ENCODE measurements at regions not wholly inside any gene's neighbourhood (a gene's known extent, or its start where the extent isn't known, plus 50 kb on each side); places are given as distances from the start of the nearest gene placed in this dataset.

DNA sequence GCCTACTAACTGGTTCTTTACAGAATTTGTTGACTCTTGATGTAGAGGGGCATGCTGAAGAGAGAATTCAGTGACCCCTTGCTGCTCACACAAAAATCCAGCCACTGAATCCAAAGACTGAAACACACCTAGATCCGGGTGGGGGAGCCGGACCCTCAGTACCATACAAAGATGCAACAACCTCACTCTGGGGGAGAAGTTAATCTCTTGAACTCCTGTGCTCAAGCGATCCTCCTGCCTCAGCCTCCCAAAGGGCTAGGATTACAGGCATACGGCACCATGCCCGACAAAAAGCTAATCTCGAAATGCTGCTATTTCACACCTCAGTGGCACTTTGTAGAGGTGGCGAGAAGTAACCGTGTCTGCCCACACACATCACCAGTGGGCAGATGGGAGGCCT, 88.8 kb upstream of the HELT start (continued):
- TF ChIP-seq, protein P1, sequence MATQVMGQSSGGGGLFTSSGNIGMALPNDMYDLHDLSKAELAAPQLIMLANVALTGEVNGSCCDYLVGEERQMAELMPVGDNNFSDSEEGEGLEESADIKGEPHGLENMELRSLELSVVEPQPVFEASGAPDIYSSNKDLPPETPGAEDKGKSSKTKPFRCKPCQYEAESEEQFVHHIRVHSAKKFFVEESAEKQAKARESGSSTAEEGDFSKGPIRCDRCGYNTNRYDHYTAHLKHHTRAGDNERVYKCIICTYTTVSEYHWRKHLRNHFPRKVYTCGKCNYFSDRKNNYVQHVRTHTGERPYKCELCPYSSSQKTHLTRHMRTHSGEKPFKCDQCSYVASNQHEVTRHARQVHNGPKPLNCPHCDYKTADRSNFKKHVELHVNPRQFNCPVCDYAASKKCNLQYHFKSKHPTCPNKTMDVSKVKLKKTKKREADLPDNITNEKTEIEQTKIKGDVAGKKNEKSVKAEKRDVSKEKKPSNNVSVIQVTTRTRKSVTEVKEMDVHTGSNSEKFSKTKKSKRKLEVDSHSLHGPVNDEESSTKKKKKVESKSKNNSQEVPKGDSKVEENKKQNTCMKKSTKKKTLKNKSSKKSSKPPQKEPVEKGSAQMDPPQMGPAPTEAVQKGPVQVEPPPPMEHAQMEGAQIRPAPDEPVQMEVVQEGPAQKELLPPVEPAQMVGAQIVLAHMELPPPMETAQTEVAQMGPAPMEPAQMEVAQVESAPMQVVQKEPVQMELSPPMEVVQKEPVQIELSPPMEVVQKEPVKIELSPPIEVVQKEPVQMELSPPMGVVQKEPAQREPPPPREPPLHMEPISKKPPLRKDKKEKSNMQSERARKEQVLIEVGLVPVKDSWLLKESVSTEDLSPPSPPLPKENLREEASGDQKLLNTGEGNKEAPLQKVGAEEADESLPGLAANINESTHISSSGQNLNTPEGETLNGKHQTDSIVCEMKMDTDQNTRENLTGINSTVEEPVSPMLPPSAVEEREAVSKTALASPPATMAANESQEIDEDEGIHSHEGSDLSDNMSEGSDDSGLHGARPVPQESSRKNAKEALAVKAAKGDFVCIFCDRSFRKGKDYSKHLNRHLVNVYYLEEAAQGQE (tag by site-specific recombination; IDR thresholded peaks at IDR 0.05), result no peak
- TF ChIP-seq ZNF248 (tag by site-specific recombination; IDR thresholded peaks at IDR 0.05), result no peak
- TF ChIP-seq ZNF266 (tag by site-specific recombination; IDR thresholded peaks at IDR 0.05; ENCODE audit: low read depth), result no peak
- TF ChIP-seq ZBTB8A (tag by site-specific recombination; IDR thresholded peaks at IDR 0.05), result no peak
- no peak for TF ChIP-seq ZNF560 (tag by site-specific recombination; IDR thresholded peaks at IDR 0.05; ENCODE audit: borderline replicate concordance)
- TF ChIP-seq KLF1 (tag by site-specific recombination; IDR thresholded peaks at IDR 0.05), result no peak
- TF ChIP-seq SETDB1 (IDR thresholded peaks at IDR 0.05; ENCODE audit: insufficient read length, low read length), result no peak
- TF ChIP-seq ZNF555 (tag by site-specific recombination; conservative IDR thresholded peaks at IDR 0.05), result no peak
- no peak for TF ChIP-seq ZNF488 (tag by site-specific recombination; IDR thresholded peaks at IDR 0.05)

- H3K9me3 ChIP-seq (ENCODE audit: control insufficient read depth, insufficient read depth, low read depth, low read length), result no peaks in the 10 kb centered on the region
- H3K27ac ChIP-seq (ENCODE audit: extremely low read depth, low read depth, low read length), result no peak overlapping the region
- no peaks in the 10 kb centered on the region for H3K36me3 ChIP-seq (ENCODE audit: control insufficient read depth in 2 of 2, insufficient read depth in 1 of 2, low read length in 2 of 2)
- CTCF ChIA-PET, result no interaction called here
- H3K4me3 ChIP-seq (ENCODE audit: low read depth, low read length), result no peak overlapping the region
- TF ChIP-seq ZNF121 (tag by site-specific recombination; IDR thresholded peaks at IDR 0.05) (no peak), ZNF558 (tag by site-specific recombination; IDR thresholded peaks at IDR 0.05) (no peak), OVOL3 (tag by site-specific recombination; IDR thresholded peaks at IDR 0.05) (no peak), ZIC2 (tag by site-specific recombination; IDR thresholded peaks at IDR 0.05) (no peak), EGR2 (tag by site-specific recombination; IDR thresholded peaks at IDR 0.05; ENCODE audit: low read depth) (no peak)
- POLR2A ChIA-PET, result no interaction called here
- H3K4me1 ChIP-seq (ENCODE audit: control insufficient read depth, insufficient read depth, low read length), result no peaks in the 10 kb centered on the region
These were observed 88.3 kb upstream of the HELT start for GRCh38 chr4:184930026-184930425.

DNA sequence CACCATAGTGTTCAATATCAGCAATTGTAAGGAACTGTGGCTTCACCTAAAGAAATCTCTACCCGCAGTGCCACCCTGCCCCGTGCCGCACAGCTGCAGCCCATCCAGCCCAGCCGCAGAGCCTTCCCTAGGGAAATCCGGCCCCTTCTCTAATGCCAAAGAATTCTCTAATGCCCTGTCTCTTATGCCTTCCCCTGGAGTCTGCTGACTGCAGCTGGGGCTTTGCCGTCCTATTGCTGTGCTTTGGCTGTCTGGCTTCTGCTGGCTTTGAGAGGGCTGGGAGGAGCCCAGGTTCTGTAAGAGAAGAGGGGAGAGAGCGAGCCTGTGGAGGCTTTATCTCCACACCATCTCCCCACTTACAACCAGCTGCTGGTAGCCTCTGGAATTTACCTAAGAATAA, 85.9 kb upstream of the HELT start:
- Histone ChIP-seq H3K9me3 (ENCODE audit: control insufficient read depth, insufficient read depth, low read depth, low read length) (no peaks in the 10 kb centered on the region), H3K4me1 (ENCODE audit: control insufficient read depth, insufficient read depth, low read length) (peaks cover 1% of the 10 kb centered on the region; the same call in 1 of the 2 replicates), H3K4me3 (ENCODE audit: low read depth, low read length) (no peak overlapping the region), H3K27ac (ENCODE audit: extremely low read depth, low read depth, low read length) (no peak overlapping the region), H3K36me3 (ENCODE audit: control insufficient read depth in 2 of 2, insufficient read depth in 1 of 2, low read length in 2 of 2) (no peaks in the 10 kb centered on the region)
- TF ChIP-seq ZNF311 (tag by site-specific recombination; IDR thresholded peaks at IDR 0.05; ENCODE audit: borderline replicate concordance) (no peak), ZNF350 (tag by site-specific recombination; IDR thresholded peaks at IDR 0.05) (no peak), ZNF76 (tag by site-specific recombination; IDR thresholded peaks at IDR 0.05; ENCODE audit: borderline replicate concordance, low read depth) (no peak), ZBTB48 (tag by site-specific recombination; IDR thresholded peaks at IDR 0.05) (no peak), ZNF138 (tag by site-specific recombination; IDR thresholded peaks at IDR 0.05; ENCODE audit: borderline replicate concordance) (no peak), PRDM4 (tag by site-specific recombination; IDR thresholded peaks at IDR 0.05) (no peak), GLI2 (tag by site-specific recombination; IDR thresholded peaks at IDR 0.05; ENCODE audit: borderline replicate concordance, low read depth) (no peak), ZNF555 (tag by site-specific recombination; conservative IDR thresholded peaks at IDR 0.05) (no peak)
- TF ChIP-seq, protein P2, sequence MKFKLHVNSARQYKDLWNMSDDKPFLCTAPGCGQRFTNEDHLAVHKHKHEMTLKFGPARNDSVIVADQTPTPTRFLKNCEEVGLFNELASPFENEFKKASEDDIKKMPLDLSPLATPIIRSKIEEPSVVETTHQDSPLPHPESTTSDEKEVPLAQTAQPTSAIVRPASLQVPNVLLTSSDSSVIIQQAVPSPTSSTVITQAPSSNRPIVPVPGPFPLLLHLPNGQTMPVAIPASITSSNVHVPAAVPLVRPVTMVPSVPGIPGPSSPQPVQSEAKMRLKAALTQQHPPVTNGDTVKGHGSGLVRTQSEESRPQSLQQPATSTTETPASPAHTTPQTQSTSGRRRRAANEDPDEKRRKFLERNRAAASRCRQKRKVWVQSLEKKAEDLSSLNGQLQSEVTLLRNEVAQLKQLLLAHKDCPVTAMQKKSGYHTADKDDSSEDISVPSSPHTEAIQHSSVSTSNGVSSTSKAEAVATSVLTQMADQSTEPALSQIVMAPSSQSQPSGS (tag by site-specific recombination; IDR thresholded peaks at IDR 0.05; ENCODE audit: low read depth), result no peak
- ChIA-PET POLR2A (no interaction called here), CTCF (no interaction called here)

All from HEK293 (cell line).